ENCODE measurements at regions not wholly inside any gene's neighbourhood (a gene's known extent, or its start where the extent isn't known, plus 50 kb on each side); places are given as distances from the start of the nearest gene placed in this dataset.

GRCh38 chr5:6236858-6237481 lies 141.4 kb downstream of the MED10 start:
- no peak overlapping the region for H3K9ac ChIP-seq (ENCODE audit: control insufficient read depth, extremely low read depth, insufficient read depth, low read length)
- no peaks in the 10 kb centered on the region for H3K79me2 ChIP-seq (ENCODE audit: control insufficient read depth, insufficient read depth, low read length)
- H3K36me3 ChIP-seq (ENCODE audit: control insufficient read depth in 2 of 2, extremely low read depth in 1 of 2, insufficient read depth in 2 of 2, low read length in 2 of 2): no peaks in the 10 kb centered on the region
- no peak overlapping the region for H3K27ac ChIP-seq (ENCODE audit: control insufficient read depth, insufficient read depth, low read length)
- H4K20me1 ChIP-seq (ENCODE audit: control insufficient read depth, extremely low read depth, insufficient read depth, low read length): no peaks in the 10 kb centered on the region
- dilution Hi-C loops (cut with MboI; ENCODE audit: extremely low pct_ligation_motif_present, low sequenced_read_pairs): no loop called here
- no peak for TF ChIP-seq CTCF (optimal IDR thresholded peaks at IDR 0.05 in 1 of 3, IDR thresholded peaks at IDR 0.05 in 1 of 3, conservative IDR thresholded peaks at IDR 0.05 in 1 of 3; ENCODE audit: extremely low read depth in 1 of 3, insufficient read depth in 2 of 3, low read length in 3 of 3)
- TF ChIP-seq EZH2 (IDR thresholded peaks at IDR 0.05; ENCODE audit: low read length): no peak
- H3K4me3 ChIP-seq (ENCODE audit: control insufficient read depth in 2 of 3, extremely low read depth in 1 of 3, insufficient read depth in 2 of 3, low read depth in 1 of 3, low read length in 3 of 3): no peak overlapping the region
- no peaks in the 10 kb centered on the region for H3K9me1 ChIP-seq (ENCODE audit: control insufficient read depth, extremely low read depth, insufficient read depth, low read length)
- no peaks in the 10 kb centered on the region for H3K9me3 ChIP-seq (ENCODE audit: control insufficient read depth, low read depth, low read length)
- peaks cover 6% of the 10 kb centered on the region for H3K4me1 ChIP-seq (ENCODE audit: control insufficient read depth, extremely low read depth, insufficient read depth, low read length)
- no peak overlapping the region for H2AFZ ChIP-seq (ENCODE audit: control insufficient read depth, low read length)
- DNase-seq (ENCODE audit: low read depth, low spot score) (no peak), FAIRE-seq (no peak)
- no peaks in the 10 kb centered on the region for H3K27me3 ChIP-seq (ENCODE audit: control insufficient read depth, extremely low read depth, insufficient read depth, low read length)
- H3K4me2 ChIP-seq (ENCODE audit: control insufficient read depth, extremely low read depth, insufficient read depth, low read depth, low read length): no peak overlapping the region

- no peak overlapping the region for H3K4me2 ChIP-seq (ENCODE audit: control insufficient read depth, extremely low read depth, insufficient read depth, low read depth, low read length)
- H3K27ac ChIP-seq (ENCODE audit: control insufficient read depth, insufficient read depth, low read length): no peak overlapping the region
- peaks cover 6% of the 10 kb centered on the region for H3K4me1 ChIP-seq (ENCODE audit: control insufficient read depth, extremely low read depth, insufficient read depth, low read length)
- no peak overlapping the region for H3K9ac ChIP-seq (ENCODE audit: control insufficient read depth, extremely low read depth, insufficient read depth, low read length)
- no peaks in the 10 kb centered on the region for H3K27me3 ChIP-seq (ENCODE audit: control insufficient read depth, extremely low read depth, insufficient read depth, low read length)
- no peak for FAIRE-seq
- no peaks in the 10 kb centered on the region for H3K79me2 ChIP-seq (ENCODE audit: control insufficient read depth, insufficient read depth, low read length)
- H3K9me3 ChIP-seq (ENCODE audit: control insufficient read depth, low read depth, low read length): no peaks in the 10 kb centered on the region
- H2AFZ ChIP-seq (ENCODE audit: control insufficient read depth, low read length): no peak overlapping the region
- H3K4me3 ChIP-seq (ENCODE audit: control insufficient read depth in 2 of 3, extremely low read depth in 1 of 3, insufficient read depth in 2 of 3, low read depth in 1 of 3, low read length in 3 of 3): no peak overlapping the region
- DNase-seq (ENCODE audit: low read depth, low spot score): no peak
- no peaks in the 10 kb centered on the region for H4K20me1 ChIP-seq (ENCODE audit: control insufficient read depth, extremely low read depth, insufficient read depth, low read length)
- dilution Hi-C loops (cut with MboI; ENCODE audit: extremely low pct_ligation_motif_present, low sequenced_read_pairs): no loop called here
- H3K9me1 ChIP-seq (ENCODE audit: control insufficient read depth, extremely low read depth, insufficient read depth, low read length): no peaks in the 10 kb centered on the region
- no peak for TF ChIP-seq CTCF (optimal IDR thresholded peaks at IDR 0.05 in 1 of 3, IDR thresholded peaks at IDR 0.05 in 1 of 3, conservative IDR thresholded peaks at IDR 0.05 in 1 of 3; ENCODE audit: extremely low read depth in 1 of 3, insufficient read depth in 2 of 3, low read length in 3 of 3)
- no peak for TF ChIP-seq EZH2 (IDR thresholded peaks at IDR 0.05; ENCODE audit: low read length)
- no peaks in the 10 kb centered on the region for H3K36me3 ChIP-seq (ENCODE audit: control insufficient read depth in 2 of 2, extremely low read depth in 1 of 2, insufficient read depth in 2 of 2, low read length in 2 of 2)
Observed at GRCh38 chr5:6236170-6236793, 142.1 kb downstream of the MED10 start.

Measured in keratinocyte (primary cell).